ENCODE measurements at regions not wholly inside any gene's neighbourhood (a gene's known extent, or its start where the extent isn't known, plus 50 kb on each side); places are given as distances from the start of the nearest gene placed in this dataset.

- TF ChIP-seq ZNF660 (tag by site-specific recombination; IDR thresholded peaks at IDR 0.05) (no peak), ZBTB17 (tag by site-specific recombination; IDR thresholded peaks at IDR 0.05) (no peak), CTCF (tag by site-specific recombination; IDR thresholded peaks at IDR 0.05) (no peak), SALL2 (tag by site-specific recombination; IDR thresholded peaks at IDR 0.05; ENCODE audit: borderline replicate concordance) (no peak), ZSCAN5A (tag by site-specific recombination; IDR thresholded peaks at IDR 0.05) (no peak), OVOL3 (tag by site-specific recombination; IDR thresholded peaks at IDR 0.05) (no peak)
- TF ChIP-seq, protein P1, sequence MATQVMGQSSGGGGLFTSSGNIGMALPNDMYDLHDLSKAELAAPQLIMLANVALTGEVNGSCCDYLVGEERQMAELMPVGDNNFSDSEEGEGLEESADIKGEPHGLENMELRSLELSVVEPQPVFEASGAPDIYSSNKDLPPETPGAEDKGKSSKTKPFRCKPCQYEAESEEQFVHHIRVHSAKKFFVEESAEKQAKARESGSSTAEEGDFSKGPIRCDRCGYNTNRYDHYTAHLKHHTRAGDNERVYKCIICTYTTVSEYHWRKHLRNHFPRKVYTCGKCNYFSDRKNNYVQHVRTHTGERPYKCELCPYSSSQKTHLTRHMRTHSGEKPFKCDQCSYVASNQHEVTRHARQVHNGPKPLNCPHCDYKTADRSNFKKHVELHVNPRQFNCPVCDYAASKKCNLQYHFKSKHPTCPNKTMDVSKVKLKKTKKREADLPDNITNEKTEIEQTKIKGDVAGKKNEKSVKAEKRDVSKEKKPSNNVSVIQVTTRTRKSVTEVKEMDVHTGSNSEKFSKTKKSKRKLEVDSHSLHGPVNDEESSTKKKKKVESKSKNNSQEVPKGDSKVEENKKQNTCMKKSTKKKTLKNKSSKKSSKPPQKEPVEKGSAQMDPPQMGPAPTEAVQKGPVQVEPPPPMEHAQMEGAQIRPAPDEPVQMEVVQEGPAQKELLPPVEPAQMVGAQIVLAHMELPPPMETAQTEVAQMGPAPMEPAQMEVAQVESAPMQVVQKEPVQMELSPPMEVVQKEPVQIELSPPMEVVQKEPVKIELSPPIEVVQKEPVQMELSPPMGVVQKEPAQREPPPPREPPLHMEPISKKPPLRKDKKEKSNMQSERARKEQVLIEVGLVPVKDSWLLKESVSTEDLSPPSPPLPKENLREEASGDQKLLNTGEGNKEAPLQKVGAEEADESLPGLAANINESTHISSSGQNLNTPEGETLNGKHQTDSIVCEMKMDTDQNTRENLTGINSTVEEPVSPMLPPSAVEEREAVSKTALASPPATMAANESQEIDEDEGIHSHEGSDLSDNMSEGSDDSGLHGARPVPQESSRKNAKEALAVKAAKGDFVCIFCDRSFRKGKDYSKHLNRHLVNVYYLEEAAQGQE (tag by site-specific recombination; IDR thresholded peaks at IDR 0.05): no peak
- TF ChIP-seq, protein P2, sequence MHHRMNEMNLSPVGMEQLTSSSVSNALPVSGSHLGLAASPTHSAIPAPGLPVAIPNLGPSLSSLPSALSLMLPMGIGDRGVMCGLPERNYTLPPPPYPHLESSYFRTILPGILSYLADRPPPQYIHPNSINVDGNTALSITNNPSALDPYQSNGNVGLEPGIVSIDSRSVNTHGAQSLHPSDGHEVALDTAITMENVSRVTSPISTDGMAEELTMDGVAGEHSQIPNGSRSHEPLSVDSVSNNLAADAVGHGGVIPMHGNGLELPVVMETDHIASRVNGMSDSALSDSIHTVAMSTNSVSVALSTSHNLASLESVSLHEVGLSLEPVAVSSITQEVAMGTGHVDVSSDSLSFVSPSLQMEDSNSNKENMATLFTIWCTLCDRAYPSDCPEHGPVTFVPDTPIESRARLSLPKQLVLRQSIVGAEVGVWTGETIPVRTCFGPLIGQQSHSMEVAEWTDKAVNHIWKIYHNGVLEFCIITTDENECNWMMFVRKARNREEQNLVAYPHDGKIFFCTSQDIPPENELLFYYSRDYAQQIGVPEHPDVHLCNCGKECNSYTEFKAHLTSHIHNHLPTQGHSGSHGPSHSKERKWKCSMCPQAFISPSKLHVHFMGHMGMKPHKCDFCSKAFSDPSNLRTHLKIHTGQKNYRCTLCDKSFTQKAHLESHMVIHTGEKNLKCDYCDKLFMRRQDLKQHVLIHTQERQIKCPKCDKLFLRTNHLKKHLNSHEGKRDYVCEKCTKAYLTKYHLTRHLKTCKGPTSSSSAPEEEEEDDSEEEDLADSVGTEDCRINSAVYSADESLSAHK (tag by site-specific recombination; IDR thresholded peaks at IDR 0.05): no peak
Measured at GRCh38 chr3:76346690-76347089, 561.3 kb upstream of the ZNF717 start.
